ENCODE measurements at regions not wholly inside any gene's neighbourhood (a gene's known extent, or its start where the extent isn't known, plus 50 kb on each side); places are given as distances from the start of the nearest gene placed in this dataset.

GRCh38 chr2:13156916-13157315 lies 440.2 kb downstream of the TRIB2 start:
- peaks cover 2% of the 10 kb centered on the region; the same call in 1 of the 2 replicates for H3K27me3 Mint-ChIP-seq (ENCODE audit: insufficient read depth)
- no peak overlapping the region for H3K27ac Mint-ChIP-seq
- no peaks in the 10 kb centered on the region for H3K4me1 Mint-ChIP-seq (ENCODE audit: low read depth)
- DNase-seq = no peak
- peaks cover 35% of the 10 kb centered on the region for H3K9me3 Mint-ChIP-seq
- H3K4me3 Mint-ChIP-seq = no peak overlapping the region
- H3K36me3 Mint-ChIP-seq (ENCODE audit: low read depth) = no peaks in the 10 kb centered on the region
- TF ChIP-seq CTCF (IDR thresholded peaks at IDR 0.05) = no peak

- no peaks in the 10 kb centered on the region for H3K4me1 Mint-ChIP-seq (ENCODE audit: low read depth)
Observed at GRCh38 chr2:13158466-13158865, 441.7 kb downstream of the TRIB2 start.

GRCh38 chr2:13180729-13181128 lies 464.0 kb downstream of the TRIB2 start:
- Mint-ChIP-seq H3K36me3 (ENCODE audit: low read depth) (0 out of 2 replicates have a peak, but pooled peaks cover 3% of the 10 kb centered on the region), H3K9me3 (peaks cover 47% of the 10 kb centered on the region), H3K4me1 (ENCODE audit: low read depth) (no peaks in the 10 kb centered on the region), H3K27ac (no peak overlapping the region), H3K27me3 (ENCODE audit: insufficient read depth) (no peaks in the 10 kb centered on the region), H3K4me3 (no peak overlapping the region)
- no peak for DNase-seq
- 0 out of 2 replicates have a peak, but pooled peaks have one; percentile 13 for TF ChIP-seq CTCF (IDR thresholded peaks at IDR 0.05)

More at GRCh38 chr2:13158466-13158865, 441.7 kb downstream of the TRIB2 start:
- no peak for TF ChIP-seq CTCF (IDR thresholded peaks at IDR 0.05)
- no peak for DNase-seq
- H3K27me3 Mint-ChIP-seq (ENCODE audit: insufficient read depth) = peaks cover 2% of the 10 kb centered on the region; the same call in 1 of the 2 replicates
- H3K4me3 Mint-ChIP-seq = no peak overlapping the region
- no peaks in the 10 kb centered on the region for H3K36me3 Mint-ChIP-seq (ENCODE audit: low read depth)
- H3K27ac Mint-ChIP-seq = no peak overlapping the region
- H3K9me3 Mint-ChIP-seq = peaks cover 35% of the 10 kb centered on the region

- DNase-seq = no peak
- H3K9me3 Mint-ChIP-seq = peaks cover 4% of the 10 kb centered on the region
Observed at GRCh38 chr2:13193075-13193474, 476.3 kb downstream of the TRIB2 start.

GRCh38 chr2:13193900-13194299 lies 477.2 kb downstream of the TRIB2 start:
- Mint-ChIP-seq H3K4me1 (ENCODE audit: low read depth) (no peaks in the 10 kb centered on the region), H3K27ac (no peak overlapping the region), H3K4me3 (no peak overlapping the region), H3K9me3 (peaks cover 4% of the 10 kb centered on the region), H3K36me3 (ENCODE audit: low read depth) (no peaks in the 10 kb centered on the region), H3K27me3 (ENCODE audit: insufficient read depth) (peaks cover 1% of the 10 kb centered on the region; the same call in 1 of the 2 replicates)
- no peak for DNase-seq
- peak; percentile 51; the same call in 1 of the 2 replicates for TF ChIP-seq CTCF (IDR thresholded peaks at IDR 0.05)

More at GRCh38 chr2:13193075-13193474, 476.3 kb downstream of the TRIB2 start:
- no peak for TF ChIP-seq CTCF (IDR thresholded peaks at IDR 0.05)
- Mint-ChIP-seq H3K27me3 (ENCODE audit: insufficient read depth) (peaks cover 1% of the 10 kb centered on the region; the same call in 1 of the 2 replicates), H3K4me3 (no peak overlapping the region), H3K36me3 (ENCODE audit: low read depth) (no peaks in the 10 kb centered on the region), H3K4me1 (ENCODE audit: low read depth) (no peaks in the 10 kb centered on the region), H3K27ac (no peak overlapping the region)
